IMR-90 (cell line): ENCODE measurements at regions not wholly inside any gene's neighbourhood (a gene's known extent, or its start where the extent isn't known, plus 50 kb on each side); places are given as distances from the start of the nearest gene placed in this dataset.

Experiments
- ATAC-seq: fragments of 200-7000 bp; cut with Tn5 transposase; 2 replicates; pipeline ENCODE4 v1.9.1; 2020; ENCODE audit warnings: low read depth, mild to moderate bottlenecking, moderate library complexity
- BruUV-seq: library from RNA; stranded (reverse); fragments of 400-500 nt; replicated peaks from 2 replicates; lab custom pipeline; 2021; lab: Mats Ljungman, UMichigan
- CTCF ChIA-PET: fragments of 300-600 bp; formaldehyde crosslinking; extraction: SDS; loops from one replicate; lab custom pipeline; 2021; ENCODE audit warnings: antibody characterized with exemption; lab: Yijun Ruan, JAX
- POLR2A ChIA-PET: fragments of 300-600 bp; sonication (Branson Sonifier 250); formaldehyde crosslinking; loops from one replicate; lab custom pipeline; 2022; ENCODE audit warnings: antibody characterized with exemption; ENCODE audit not compliant: unreplicated experiment; lab: Charles Lee
- DNase-seq: peaks from one replicate; pipeline ENCODE4 v3.0.0; 2013
- H2AFZ ChIP-seq: replicated peaks from 2 replicates; pipeline ENCODE3; 2013; ENCODE audit warnings: low read length, mild to moderate bottlenecking; ENCODE audit not compliant: poor library complexity
- H2AK5ac ChIP-seq: 2 replicates; pipeline ENCODE4 v1.6.1; 2013; ENCODE audit warnings: low read depth, low read length, inconsistent platforms
- H2AK9ac ChIP-seq: replicated peaks from 2 replicates; pipeline ENCODE3; 2013; ENCODE audit warnings: mild to moderate bottlenecking, low read depth, low read length, moderate library complexity; ENCODE audit not compliant: poor library complexity
- H2BK120ac ChIP-seq: 2 replicates; pipeline ENCODE4 v1.6.1; 2013; ENCODE audit warnings: low read depth, low read length, inconsistent platforms
- H2BK15ac ChIP-seq: 3 replicates; pipeline ENCODE4 v1.6.1; 2013; ENCODE audit warnings: low read depth, low read length, inconsistent platforms
- H2BK20ac ChIP-seq: 2 replicates; pipeline ENCODE4 v1.6.1; 2013; ENCODE audit warnings: low read depth, mild to moderate bottlenecking, inconsistent platforms, low read length, moderate library complexity
- H2BK5ac ChIP-seq: 2 replicates; pipeline ENCODE4 v1.6.1; 2013; ENCODE audit warnings: mild to moderate bottlenecking, low read depth, low read length, inconsistent platforms; ENCODE audit not compliant: poor library complexity, severe bottlenecking
- H3K14ac ChIP-seq: replicated peaks from 2 replicates; pipeline ENCODE4 v1.6.1; 2013; ENCODE audit warnings: low read depth, low read length, inconsistent platforms
- H3K18ac ChIP-seq: 2 replicates; pipeline ENCODE4 v1.6.1; 2013; ENCODE audit warnings: low read depth, low read length, control low read depth
- H3K23ac ChIP-seq: 2 replicates; pipeline ENCODE4 v1.6.1; 2013; ENCODE audit warnings: low read depth, low read length, inconsistent platforms
- H3K27ac ChIP-seq: 2 replicates; pipeline ENCODE4 v1.5.1; 2013; ENCODE audit warnings: mild to moderate bottlenecking, control low read depth, low read length; ENCODE audit not compliant: insufficient read depth
- H3K27me3 ChIP-seq: 2 replicates; pipeline ENCODE4 v1.6.1; 2013; ENCODE audit warnings: low read length; ENCODE audit not compliant: control insufficient read depth, insufficient read depth
- H3K36me3 ChIP-seq: 2 replicates; pipeline ENCODE4 v1.6.1; 2013; ENCODE audit warnings: low read length, mixed read lengths; ENCODE audit not compliant: control insufficient read depth, insufficient read depth
- H3K4ac ChIP-seq: 2 replicates; pipeline ENCODE4 v1.6.1; 2013; ENCODE audit warnings: low read depth, low read length, inconsistent platforms
- H3K4me1 ChIP-seq: 2 replicates; pipeline ENCODE4 v1.6.1; 2013; ENCODE audit warnings: low read length, mixed read lengths; ENCODE audit not compliant: control insufficient read depth, insufficient read depth
- H3K4me2 ChIP-seq: 2 replicates; pipeline ENCODE4 v1.6.1; 2013; ENCODE audit warnings: low read depth, mild to moderate bottlenecking, control low read depth, low read length, moderate library complexity
- H3K4me3 ChIP-seq: 2 replicates; pipeline ENCODE4 v1.5.1; 2013; ENCODE audit warnings: low read depth, mild to moderate bottlenecking, control low read depth, low read length, moderate library complexity; ENCODE audit not compliant: insufficient read depth
- H3K56ac ChIP-seq: 2 replicates; pipeline ENCODE4 v1.6.1; 2013; ENCODE audit warnings: low read length, inconsistent platforms; ENCODE audit not compliant: insufficient read depth; ENCODE audit errors: extremely low read depth
- H3K79me1 ChIP-seq, 2 experiments: 2 replicates each; pipeline ENCODE4 v1.6.1; 2013; ENCODE audit warnings: low read length in 2 of 2, inconsistent platforms in 1 of 2, low read depth in 1 of 2
- H3K9ac ChIP-seq: 2 replicates; pipeline ENCODE4 v1.6.1; 2013; ENCODE audit warnings: low read depth, low read length, control low read depth
- H3K9me1 ChIP-seq: 2 replicates; pipeline ENCODE4 v1.6.1; 2013; ENCODE audit warnings: low read length, inconsistent platforms; ENCODE audit not compliant: insufficient read depth
- H3K9me3 ChIP-seq: 2 replicates; pipeline ENCODE4 v1.6.1; 2013; ENCODE audit warnings: low read length; ENCODE audit not compliant: control insufficient read depth, insufficient read depth
- H4K20me1 ChIP-seq: 2 replicates; pipeline ENCODE4 v1.6.1; 2013; ENCODE audit warnings: low read length, inconsistent platforms; ENCODE audit not compliant: insufficient read depth
- H4K5ac ChIP-seq: 2 replicates; pipeline ENCODE4 v1.6.1; 2013; ENCODE audit warnings: mild to moderate bottlenecking, low read depth, low read length, control low read depth
- H4K8ac ChIP-seq, 2 experiments: 2 replicates each; pipeline ENCODE4 v1.6.1; 2013; ENCODE audit warnings: low read depth in 2 of 2, low read length in 2 of 2, control low read depth in 1 of 2, inconsistent platforms in 1 of 2
- H4K91ac ChIP-seq: 2 replicates; pipeline ENCODE4 v1.6.1; 2013; ENCODE audit warnings: low read depth, low read length, inconsistent platforms; ENCODE audit not compliant: insufficient read depth
- BHLHE40 ChIP-seq: fragments of 150-350 bp; IDR thresholded peaks from 2 replicates; pipeline ENCODE4 v1.6.1; 2016; ENCODE audit warnings: mild to moderate bottlenecking, low read depth, low read length
- CEBPB ChIP-seq: IDR thresholded peaks from 2 replicates; pipeline ENCODE4 v1.6.1; 2012; ENCODE audit warnings: low read depth, low read length, improper control_type of control experiment
- CHD1 ChIP-seq: IDR thresholded peaks from 2 replicates; pipeline ENCODE4 v1.6.1; 2012; ENCODE audit warnings: low read depth, low read length, improper control_type of control experiment
- FOS ChIP-seq: fragments of 150-350 bp; IDR thresholded peaks from 2 replicates; pipeline ENCODE4 v1.6.1; 2016; ENCODE audit warnings: low read depth, low read length
- MAZ ChIP-seq: IDR thresholded peaks from 2 replicates; pipeline ENCODE4 v1.6.1; 2012; ENCODE audit warnings: low read depth, mild to moderate bottlenecking, low read length, improper control_type of control experiment, moderate library complexity, borderline replicate concordance
- MXI1 ChIP-seq: IDR thresholded peaks from 2 replicates; pipeline ENCODE4 v1.6.1; 2012; ENCODE audit warnings: low read depth, mild to moderate bottlenecking, low read length, moderate library complexity, borderline replicate concordance
- NFE2L2 ChIP-seq: fragments of 150-350 bp; IDR thresholded peaks from 2 replicates; pipeline ENCODE4 v1.6.1; 2016; ENCODE audit warnings: low read depth, mild to moderate bottlenecking, low read length
- POLR2A ChIP-seq: IDR thresholded peaks from 2 replicates; pipeline ENCODE4 v1.6.1; 2012; ENCODE audit warnings: mild to moderate bottlenecking, low read depth, low read length
- RAD21 ChIP-seq: IDR thresholded peaks from 2 replicates; pipeline ENCODE4 v1.6.1; 2012; ENCODE audit warnings: low read length, improper control_type of control experiment
- RCOR1 ChIP-seq: IDR thresholded peaks from 2 replicates; pipeline ENCODE4 v1.6.1; 2012; ENCODE audit warnings: mild to moderate bottlenecking, low read length, improper control_type of control experiment; ENCODE audit not compliant: insufficient replicate concordance
- RFX5 ChIP-seq: IDR thresholded peaks from 2 replicates; pipeline ENCODE4 v1.8.0; 2012; ENCODE audit warnings: low read depth, mild to moderate bottlenecking, low read length, moderate library complexity
- WGBS, 2 experiments: methylation state at CpG; one replicate each; pipeline versions ENCODE4 v1.1.5 to v1.1.7; 2013; ENCODE audit warnings: missing lambda C conversion rate in 2 of 2; ENCODE audit not compliant: insufficient read length in 1 of 2; ENCODE audit errors: extremely low coverage in 2 of 2; 5-methylcytosine and 5-hydroxymethylcytosine counted together
- dilution Hi-C: fragments of 300-500 bp; cut with HindIII; formaldehyde crosslinking; loops from one replicate; pipeline ENCODE4 v1.14.3; 2018; ENCODE audit warnings: low sequenced_read_pairs; ENCODE audit not compliant: unreplicated experiment
- in situ Hi-C: fragments of 300-500 bp; cut with MboI; formaldehyde crosslinking; loops from 3 replicates; pipeline ENCODE4 v1.14.3; 2019; ENCODE audit warnings: low sequenced_read_pairs, inconsistent platforms, mixed read lengths
- intact Hi-C: fragments of 100-400 bp; cut with micrococcal nuclease; formaldehyde crosslinking; loops from 2 replicates; pipeline ENCODE4 v1.10.0; 2022
- TF ChIP-seq, protein P1 (sequence below): fragments of 150-350 bp; IDR thresholded peaks from 2 replicates; pipeline ENCODE4 v1.6.1; 2017; ENCODE audit warnings: mild to moderate bottlenecking, antibody characterized with exemption, low read length, low read depth
- TF ChIP-seq, protein P2 (sequence below): fragments of 150-350 bp; IDR thresholded peaks from 2 replicates; pipeline ENCODE4 v1.6.1; 2016; ENCODE audit warnings: low read depth, mild to moderate bottlenecking, low read length, moderate library complexity, borderline replicate concordance

DNA sequence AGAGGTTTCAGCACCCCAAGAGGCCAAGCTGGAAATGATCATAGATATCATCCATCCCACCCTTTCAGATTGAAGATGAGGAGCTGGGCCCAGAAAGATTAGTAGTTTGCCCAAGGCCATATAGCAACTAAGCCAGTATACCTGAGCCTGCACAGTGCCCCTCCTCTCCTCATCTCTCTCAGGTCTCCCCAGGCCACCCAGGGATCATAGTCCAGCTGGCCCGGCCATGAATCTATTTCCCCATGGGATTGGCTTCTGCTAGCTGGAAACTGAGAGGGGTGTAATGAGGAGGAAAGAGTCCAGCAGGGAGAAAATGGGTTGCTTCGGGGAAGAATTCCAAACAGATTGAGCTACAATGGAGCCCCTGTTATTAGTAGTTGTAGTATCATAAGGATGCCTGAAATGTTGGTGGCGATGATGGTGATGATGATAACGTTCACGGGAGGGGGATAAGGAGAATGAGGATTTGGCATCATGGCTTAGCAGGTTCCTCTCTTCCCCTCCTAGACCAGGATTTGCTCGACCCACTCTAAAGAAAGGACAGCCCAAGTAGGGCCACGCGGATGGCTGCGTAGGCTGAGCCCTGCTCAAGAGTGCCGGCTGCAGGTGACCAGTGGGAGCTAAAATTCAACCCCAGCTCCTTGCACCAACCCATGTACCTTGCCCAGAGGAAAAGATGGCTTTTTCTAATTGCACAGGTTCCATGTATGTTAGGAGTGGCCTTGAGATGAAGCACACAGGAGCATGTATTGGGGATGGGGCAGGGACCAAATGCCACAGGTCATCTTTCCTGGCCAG, 117.8 kb upstream of the PJA1 start:
- H4K5ac ChIP-seq = no peak overlapping the region
- no peak overlapping the region for H3K4ac ChIP-seq
- no peaks in the 10 kb centered on the region for H3K36me3 ChIP-seq
- H2AK5ac ChIP-seq = no peak overlapping the region
- no peak overlapping the region for H3K4me3 ChIP-seq
- ATAC-seq (no peak), DNase-seq (no peak)
- H3K23ac ChIP-seq = no peak overlapping the region
- no peak overlapping the region for H2AFZ ChIP-seq
- H2BK20ac ChIP-seq = no peak overlapping the region
- no peak overlapping the region for H3K9ac ChIP-seq
- H3K79me1 ChIP-seq = no peaks in the 10 kb centered on the region
- no peak overlapping the region for H2AK9ac ChIP-seq
- ChIA-PET POLR2A (no interaction called here), CTCF (interaction anchor here (1.5 kb wide), 1 partner anchor 455 kb away, joined by 3 read pairs; no protein-coding TSS in a partner anchor)
- no TSS peak for BruUV-seq
- H3K4me2 ChIP-seq = no peak overlapping the region
- H3K9me3 ChIP-seq = no peaks in the 10 kb centered on the region
- H2BK120ac ChIP-seq = no peak overlapping the region
- no peak overlapping the region for H2BK5ac ChIP-seq
- dilution Hi-C loops (no loop called here), intact Hi-C loops (loop anchor here (10.0 kb wide), 3 partner anchors 198 to 1098 kb away; no protein-coding TSS in a partner anchor), in situ Hi-C loops (loop anchor here (5.0 kb wide), 1 partner anchor 461 kb away; no protein-coding TSS in a partner anchor)
- 100% methylated on average over 1 of the region's 10 CpGs; no CpG with 5 or more reads in 1 of the 2 experiments for WGBS, 2 experiments
- peaks cover 3% of the 10 kb centered on the region; the same call in 1 of the 2 replicates for H3K4me1 ChIP-seq
- no peaks in the 10 kb centered on the region for H4K20me1 ChIP-seq
- no peaks in the 10 kb centered on the region for H3K9me1 ChIP-seq
- no peak overlapping the region for H3K56ac ChIP-seq
- H4K8ac ChIP-seq = no peak overlapping the region
- H2BK15ac ChIP-seq = no peak overlapping the region
- H4K91ac ChIP-seq = no peak overlapping the region
- H3K27me3 ChIP-seq = peaks cover 37% of the 10 kb centered on the region
- H3K18ac ChIP-seq = no peak overlapping the region
- no peak overlapping the region for H3K27ac ChIP-seq
- no peak overlapping the region for H3K14ac ChIP-seq
- TF ChIP-seq, protein P1, sequence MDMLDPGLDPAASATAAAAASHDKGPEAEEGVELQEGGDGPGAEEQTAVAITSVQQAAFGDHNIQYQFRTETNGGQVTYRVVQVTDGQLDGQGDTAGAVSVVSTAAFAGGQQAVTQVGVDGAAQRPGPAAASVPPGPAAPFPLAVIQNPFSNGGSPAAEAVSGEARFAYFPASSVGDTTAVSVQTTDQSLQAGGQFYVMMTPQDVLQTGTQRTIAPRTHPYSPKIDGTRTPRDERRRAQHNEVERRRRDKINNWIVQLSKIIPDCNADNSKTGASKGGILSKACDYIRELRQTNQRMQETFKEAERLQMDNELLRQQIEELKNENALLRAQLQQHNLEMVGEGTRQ = no peak
- TF ChIP-seq BHLHE40 (no peak), RCOR1 (no peak), RAD21 (no peak), FOS (no peak), CEBPB (no peak), NFE2L2 (no peak), CHD1 (no peak), RFX5 (no peak), MXI1 (no peak), MAZ (no peak), POLR2A (no peak)
- TF ChIP-seq, protein P2, sequence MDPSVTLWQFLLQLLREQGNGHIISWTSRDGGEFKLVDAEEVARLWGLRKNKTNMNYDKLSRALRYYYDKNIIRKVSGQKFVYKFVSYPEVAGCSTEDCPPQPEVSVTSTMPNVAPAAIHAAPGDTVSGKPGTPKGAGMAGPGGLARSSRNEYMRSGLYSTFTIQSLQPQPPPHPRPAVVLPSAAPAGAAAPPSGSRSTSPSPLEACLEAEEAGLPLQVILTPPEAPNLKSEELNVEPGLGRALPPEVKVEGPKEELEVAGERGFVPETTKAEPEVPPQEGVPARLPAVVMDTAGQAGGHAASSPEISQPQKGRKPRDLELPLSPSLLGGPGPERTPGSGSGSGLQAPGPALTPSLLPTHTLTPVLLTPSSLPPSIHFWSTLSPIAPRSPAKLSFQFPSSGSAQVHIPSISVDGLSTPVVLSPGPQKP = no peak
